ENCODE measurements at regions not wholly inside any gene's neighbourhood (a gene's known extent, or its start where the extent isn't known, plus 50 kb on each side); places are given as distances from the start of the nearest gene placed in this dataset.

DNA sequence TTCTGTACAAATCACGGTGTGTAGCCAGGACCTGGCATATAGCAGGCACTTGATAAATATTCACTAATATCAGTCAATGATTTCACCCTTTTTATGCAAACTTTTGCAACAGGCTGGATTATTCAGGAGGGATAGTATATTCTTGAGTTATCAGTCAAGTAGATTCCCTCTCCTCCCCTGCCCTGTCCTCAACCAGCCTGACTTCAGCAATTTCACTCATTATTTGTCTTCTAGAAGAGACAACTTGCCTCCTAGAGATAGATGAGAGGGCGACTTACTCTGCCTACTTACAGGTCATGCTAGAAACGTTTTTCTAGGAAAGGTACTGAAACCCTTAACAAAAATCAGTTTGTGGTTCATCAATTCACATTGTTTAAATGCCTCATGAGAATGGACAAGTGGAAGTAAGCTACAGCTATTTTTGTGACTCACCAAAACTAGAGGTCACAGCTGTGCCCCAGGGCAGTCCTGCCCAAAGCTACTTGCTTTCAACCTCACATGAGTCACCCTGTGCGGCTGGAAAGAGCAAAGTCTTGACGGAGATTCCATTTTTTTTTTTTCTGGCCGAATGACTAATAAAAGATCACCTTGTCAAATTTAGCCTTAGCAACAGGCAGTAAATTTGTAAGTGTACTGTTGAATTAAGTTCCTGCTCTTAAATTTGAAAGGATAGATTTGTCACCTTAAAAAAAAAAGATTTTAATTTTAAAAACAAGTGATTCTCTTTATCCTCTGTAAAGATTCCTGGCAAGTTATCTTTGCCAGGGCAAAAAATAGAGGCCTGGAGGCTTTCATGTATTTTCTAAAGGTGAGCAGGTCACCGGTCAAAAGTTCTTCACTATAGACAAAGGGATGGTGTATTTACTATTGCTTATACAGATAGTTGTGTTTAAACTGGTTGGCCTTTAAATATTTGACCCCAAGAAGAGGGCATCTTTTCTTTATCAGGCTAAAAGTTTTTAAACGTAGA, 109.0 kb upstream of the SLC35G4 start (continued):
- TF ChIP-seq MLX (CRISPR knock-in tag; IDR thresholded peaks at IDR 0.05) (peak; percentile 51; the same call in 1 of the 2 replicates), NFKBIZ (CRISPR knock-in tag; IDR thresholded peaks at IDR 0.05) (no peak), HNRNPK (IDR thresholded peaks at IDR 0.05; ENCODE audit: low read depth, low read length, poor library complexity, severe bottlenecking) (no peak), ZNF777 (CRISPR knock-in tag; IDR thresholded peaks at IDR 0.05) (no peak), FOSL1 (CRISPR knock-in tag; IDR thresholded peaks at IDR 0.05; ENCODE audit: borderline replicate concordance) (peak; percentile 97), WIZ (CRISPR knock-in tag; IDR thresholded peaks at IDR 0.05) (no peak), ZNF577 (CRISPR knock-in tag; IDR thresholded peaks at IDR 0.05; ENCODE audit: borderline replicate concordance, low read depth) (no peak), NONO (IDR thresholded peaks at IDR 0.05) (no peak), NONO (CRISPR knock-in tag; conservative IDR thresholded peaks at IDR 0.05) (no peak), ISL2 (CRISPR knock-in tag; IDR thresholded peaks at IDR 0.05) (peak; percentile 89), GTF2F1 (IDR thresholded peaks at IDR 0.05; ENCODE audit: low read length) (no peak), SUZ12 (IDR thresholded peaks at IDR 0.05; ENCODE audit: low read depth, low read length) (no peak), ZBTB2 (CRISPR knock-in tag; IDR thresholded peaks at IDR 0.05; ENCODE audit: low read depth) (no peak), CREM (IDR thresholded peaks at IDR 0.05) (peak; percentile 85), CREM (CRISPR knock-in tag; IDR thresholded peaks at IDR 0.05) (no peak), ZNF543 (CRISPR knock-in tag; IDR thresholded peaks at IDR 0.05) (no peak), KLF12 (CRISPR knock-in tag; IDR thresholded peaks at IDR 0.05; ENCODE audit: borderline replicate concordance) (no peak)
- TF ChIP-seq, protein P1, sequence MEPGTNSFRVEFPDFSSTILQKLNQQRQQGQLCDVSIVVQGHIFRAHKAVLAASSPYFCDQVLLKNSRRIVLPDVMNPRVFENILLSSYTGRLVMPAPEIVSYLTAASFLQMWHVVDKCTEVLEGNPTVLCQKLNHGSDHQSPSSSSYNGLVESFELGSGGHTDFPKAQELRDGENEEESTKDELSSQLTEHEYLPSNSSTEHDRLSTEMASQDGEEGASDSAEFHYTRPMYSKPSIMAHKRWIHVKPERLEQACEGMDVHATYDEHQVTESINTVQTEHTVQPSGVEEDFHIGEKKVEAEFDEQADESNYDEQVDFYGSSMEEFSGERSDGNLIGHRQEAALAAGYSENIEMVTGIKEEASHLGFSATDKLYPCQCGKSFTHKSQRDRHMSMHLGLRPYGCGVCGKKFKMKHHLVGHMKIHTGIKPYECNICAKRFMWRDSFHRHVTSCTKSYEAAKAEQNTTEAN (CRISPR knock-in tag; conservative IDR thresholded peaks at IDR 0.05) = peak; percentile 55; the same call in 1 of the 2 replicates
- TF ChIP-seq, protein P2, sequence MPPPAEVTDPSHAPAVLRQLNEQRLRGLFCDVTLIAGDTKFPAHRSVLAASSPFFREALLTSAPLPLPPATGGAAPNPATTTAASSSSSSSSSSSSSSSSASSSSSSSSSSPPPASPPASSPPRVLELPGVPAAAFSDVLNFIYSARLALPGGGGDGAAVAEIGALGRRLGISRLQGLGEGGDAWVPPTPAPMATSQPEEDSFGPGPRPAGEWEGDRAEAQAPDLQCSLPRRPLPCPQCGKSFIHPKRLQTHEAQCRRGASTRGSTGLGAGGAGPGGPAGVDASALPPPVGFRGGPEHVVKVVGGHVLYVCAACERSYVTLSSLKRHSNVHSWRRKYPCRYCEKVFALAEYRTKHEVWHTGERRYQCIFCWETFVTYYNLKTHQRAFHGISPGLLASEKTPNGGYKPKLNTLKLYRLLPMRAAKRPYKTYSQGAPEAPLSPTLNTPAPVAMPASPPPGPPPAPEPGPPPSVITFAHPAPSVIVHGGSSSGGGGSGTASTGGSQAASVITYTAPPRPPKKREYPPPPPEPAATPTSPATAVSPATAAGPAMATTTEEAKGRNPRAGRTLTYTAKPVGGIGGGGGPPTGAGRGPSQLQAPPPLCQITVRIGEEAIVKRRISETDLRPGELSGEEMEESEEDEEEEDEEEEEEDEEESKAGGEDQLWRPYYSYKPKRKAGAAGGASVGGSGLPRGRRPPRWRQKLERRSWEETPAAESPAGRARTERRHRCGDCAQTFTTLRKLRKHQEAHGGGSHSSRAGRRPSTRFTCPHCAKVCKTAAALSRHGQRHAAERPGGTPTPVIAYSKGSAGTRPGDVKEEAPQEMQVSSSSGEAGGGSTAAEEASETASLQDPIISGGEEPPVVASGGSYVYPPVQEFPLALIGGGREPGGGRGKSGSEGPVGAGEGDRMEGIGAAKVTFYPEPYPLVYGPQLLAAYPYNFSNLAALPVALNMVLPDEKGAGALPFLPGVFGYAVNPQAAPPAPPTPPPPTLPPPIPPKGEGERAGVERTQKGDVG (CRISPR knock-in tag; IDR thresholded peaks at IDR 0.05; ENCODE audit: borderline replicate concordance) = no peak
- TF ChIP-seq, protein P3, sequence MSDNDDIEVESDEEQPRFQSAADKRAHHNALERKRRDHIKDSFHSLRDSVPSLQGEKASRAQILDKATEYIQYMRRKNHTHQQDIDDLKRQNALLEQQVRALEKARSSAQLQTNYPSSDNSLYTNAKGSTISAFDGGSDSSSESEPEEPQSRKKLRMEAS (IDR thresholded peaks at IDR 0.05) = peak; percentile 58
- TF ChIP-seq, protein P4, sequence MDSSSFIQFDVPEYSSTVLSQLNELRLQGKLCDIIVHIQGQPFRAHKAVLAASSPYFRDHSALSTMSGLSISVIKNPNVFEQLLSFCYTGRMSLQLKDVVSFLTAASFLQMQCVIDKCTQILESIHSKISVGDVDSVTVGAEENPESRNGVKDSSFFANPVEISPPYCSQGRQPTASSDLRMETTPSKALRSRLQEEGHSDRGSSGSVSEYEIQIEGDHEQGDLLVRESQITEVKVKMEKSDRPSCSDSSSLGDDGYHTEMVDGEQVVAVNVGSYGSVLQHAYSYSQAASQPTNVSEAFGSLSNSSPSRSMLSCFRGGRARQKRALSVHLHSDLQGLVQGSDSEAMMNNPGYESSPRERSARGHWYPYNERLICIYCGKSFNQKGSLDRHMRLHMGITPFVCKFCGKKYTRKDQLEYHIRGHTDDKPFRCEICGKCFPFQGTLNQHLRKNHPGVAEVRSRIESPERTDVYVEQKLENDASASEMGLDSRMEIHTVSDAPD (CRISPR knock-in tag; IDR thresholded peaks at IDR 0.05) = no peak; the same call in 1 of the 2 replicates
